ENCODE measurements at regions not wholly inside any gene's neighbourhood (a gene's known extent, or its start where the extent isn't known, plus 50 kb on each side); places are given as distances from the start of the nearest gene placed in this dataset.

- no peak for TF ChIP-seq CTCF (conservative IDR thresholded peaks at IDR 0.05)
- no peak for TF ChIP-seq ZFX (IDR thresholded peaks at IDR 0.05)
Measured at GRCh38 chr3:94365006-94365405, 302.1 kb downstream of the NSUN3 start.

All from C4-2B (cell line).